Pons (tissue), 1 donor: ENCODE measurements at regions not wholly inside any gene's neighbourhood (a gene's known extent, or its start where the extent isn't known, plus 50 kb on each side); places are given as distances from the start of the nearest gene placed in this dataset.

Experiments
- DNase-seq: peaks from one replicate; pipeline ENCODE4 v3.0.0-alpha.2; 2016; ENCODE audit warnings: low spot score

- no peak for DNase-seq
These were observed 249.5 kb upstream of the FN1 start for GRCh38 chr2:215685238-215685990.

- DNase-seq, result no peak
These were observed 248.8 kb upstream of the FN1 start for GRCh38 chr2:215684448-215685237.

- DNase-seq, result no peak
These were observed 247.4 kb upstream of the FN1 start for GRCh38 chr2:215683295-215683694.

GRCh38 chr2:215681799-215682596 is 246.1 kb upstream of the FN1 start:
- DNase-seq, result no peak

- DNase-seq, result peak; percentile 22
These were observed 245.0 kb upstream of the FN1 start for GRCh38 chr2:215680605-215681598.

- DNase-seq, result no peak
These were observed 242.2 kb upstream of the FN1 start for GRCh38 chr2:215678094-215678493.

GRCh38 chr2:215677481-215677880 is 241.6 kb upstream of the FN1 start:
- no peak for DNase-seq

- no peak for DNase-seq
These were observed 236.5 kb upstream of the FN1 start for GRCh38 chr2:215672406-215672805.

GRCh38 chr2:215671691-215672090 is 235.8 kb upstream of the FN1 start:
- no peak for DNase-seq

- DNase-seq, result no peak
These were observed 235.4 kb upstream of the FN1 start for GRCh38 chr2:215671244-215671643.

- DNase-seq, result no peak
These were observed 234.5 kb upstream of the FN1 start for GRCh38 chr2:215670396-215670795.

- DNase-seq, result no peak
These were observed 232.5 kb upstream of the FN1 start for GRCh38 chr2:215668378-215668775.

- no peak for DNase-seq
These were observed 231.9 kb upstream of the FN1 start for GRCh38 chr2:215667585-215668377.

- DNase-seq, result no peak
These were observed 229.1 kb upstream of the FN1 start for GRCh38 chr2:215664847-215665525.

GRCh38 chr2:215662715-215663114 is 226.8 kb upstream of the FN1 start:
- DNase-seq, result no peak

- DNase-seq, result no peak
These were observed 224.8 kb upstream of the FN1 start for GRCh38 chr2:215660687-215661086.

GRCh38 chr2:215659650-215660049 is 223.8 kb upstream of the FN1 start:
- DNase-seq, result no peak

GRCh38 chr2:215658635-215659305 is 222.9 kb upstream of the FN1 start:
- no peak for DNase-seq

- DNase-seq, result peak; percentile 62
These were observed 222.0 kb upstream of the FN1 start for GRCh38 chr2:215657844-215658243.
